ENCODE measurements at regions not wholly inside any gene's neighbourhood (a gene's known extent, or its start where the extent isn't known, plus 50 kb on each side); places are given as distances from the start of the nearest gene placed in this dataset.

DNA sequence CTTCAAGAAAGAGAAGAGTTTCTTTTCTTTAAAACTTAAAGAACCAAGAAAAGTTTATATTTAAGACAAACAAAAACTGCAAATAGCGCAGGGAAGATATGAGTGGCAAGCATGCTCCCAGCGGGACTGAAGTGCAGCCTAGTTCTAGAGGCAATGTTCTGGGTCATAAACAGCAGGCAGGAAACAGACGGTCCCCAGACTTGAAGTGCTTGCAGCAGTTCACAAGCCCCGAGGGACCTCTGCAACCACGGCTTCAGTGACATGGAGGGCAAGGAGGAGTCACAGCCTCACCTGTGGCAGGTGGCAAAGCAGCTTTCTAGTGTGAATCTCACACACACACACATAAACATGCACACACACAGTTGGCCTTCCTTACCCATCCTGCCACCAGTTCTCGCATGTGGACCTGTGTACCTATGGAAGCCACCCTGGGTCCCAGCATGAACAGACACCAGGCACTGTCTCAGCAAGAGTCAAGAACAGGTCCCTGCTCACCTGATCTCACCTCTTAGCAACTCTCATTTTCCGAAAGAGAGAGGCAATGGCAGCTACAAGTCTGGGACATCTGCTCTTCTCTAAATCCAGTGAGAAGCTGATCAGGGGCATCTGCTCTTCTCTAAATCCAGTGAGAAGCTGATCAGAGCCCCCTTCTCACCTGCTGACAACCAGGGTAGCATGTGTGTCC lies 162.0 kb downstream of the EFNB2 start:
- POLR2A ChIA-PET, result no interaction called here
- H3K27ac ChIP-seq (ENCODE audit: low read length), result no peak overlapping the region
- Mint-ChIP-seq H3K27me3 (peaks cover 4 to 28% of the 10 kb centered on the region in 2 donors), H3K9me3 (no peaks in the 10 kb centered on the region), H3K36me3 (no peaks in the 10 kb centered on the region), H3K4me3 (no peak overlapping the region), H3K4me1 (no peaks in the 10 kb centered on the region), H3K27ac (no peak overlapping the region)
- CTCF ChIA-PET, result no interaction called here
- H3K36me3 ChIP-seq (ENCODE audit: control insufficient read depth in 2 of 2, extremely low read depth in 1 of 2, insufficient read depth in 1 of 2, low read length in 1 of 2), result no peaks in the 10 kb centered on the region
- WGBS (ENCODE audit: insufficient coverage), result 32% methylated on average over 7 of the region's 7 CpGs
- H3K4me1 ChIP-seq (ENCODE audit: control insufficient read depth in 1 of 2, extremely low read depth in 1 of 2, insufficient read depth in 2 of 2, low read length in 2 of 2), result no peaks in the 10 kb centered on the region
- H3K27me3 ChIP-seq (replicated peaks in 1 of 2; ENCODE audit: control insufficient read depth in 2 of 2, extremely low read depth in 1 of 2, insufficient read depth in 2 of 2, low read length in 1 of 2), result peaks cover 0 to 22% of the 10 kb centered on the region in 2 experiments
- no peaks in the 10 kb centered on the region for H3K9me3 ChIP-seq
- no peak overlapping the region for H3K4me3 ChIP-seq (ENCODE audit: control insufficient read depth in 1 of 2, extremely low read depth in 1 of 2, low read length in 1 of 2)
- ATAC-seq (replicated peaks in 1 of 4), result no peak
- DNase-seq, result no peak

DNA sequence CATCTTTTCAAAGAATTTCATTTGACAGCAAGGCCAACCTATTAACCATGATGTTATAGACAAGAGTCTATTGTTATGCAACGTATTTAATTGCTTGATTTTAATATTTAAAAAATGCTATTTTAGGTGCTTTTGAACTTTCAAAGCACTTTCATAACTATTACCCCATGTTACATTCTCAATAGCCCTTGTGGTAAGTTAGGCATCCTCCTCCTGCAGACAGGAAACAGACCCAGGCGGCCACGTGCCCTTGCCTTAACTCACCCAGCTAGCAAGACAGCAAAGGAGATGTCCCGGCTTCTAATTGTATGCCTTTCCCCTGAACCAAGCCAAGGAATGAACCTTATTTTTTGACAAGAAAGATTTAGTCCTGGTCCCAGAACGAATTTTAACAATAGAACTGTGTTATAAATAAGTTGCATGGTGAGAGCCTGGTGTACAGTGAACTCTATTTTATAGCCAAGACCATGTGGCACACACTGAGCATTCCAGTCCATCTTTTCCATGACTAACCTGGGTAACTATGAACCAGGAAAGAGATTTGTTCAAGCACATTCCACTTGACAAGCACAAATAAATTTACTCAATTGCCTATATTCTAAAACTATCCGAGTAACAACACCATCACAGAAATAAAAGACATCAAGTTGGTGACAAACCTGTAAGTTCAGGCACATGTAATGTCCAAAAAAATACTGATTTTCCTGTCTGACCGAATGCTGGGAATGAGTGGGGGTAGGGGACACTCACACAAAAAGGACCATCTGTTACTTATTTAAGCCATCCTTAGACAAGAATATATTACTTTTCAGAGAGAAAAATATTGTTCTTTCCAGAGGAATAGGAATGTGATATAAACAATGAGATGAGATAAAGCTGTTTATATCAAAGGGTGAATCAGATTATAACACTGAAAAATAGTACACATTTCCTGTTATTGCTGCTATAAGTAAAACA lies 163.0 kb downstream of the EFNB2 start:
- Mint-ChIP-seq H3K27me3 (peaks cover 4 to 28% of the 10 kb centered on the region in 2 donors), H3K9me3 (no peaks in the 10 kb centered on the region)
- POLR2A ChIA-PET, result no interaction called here

DNA sequence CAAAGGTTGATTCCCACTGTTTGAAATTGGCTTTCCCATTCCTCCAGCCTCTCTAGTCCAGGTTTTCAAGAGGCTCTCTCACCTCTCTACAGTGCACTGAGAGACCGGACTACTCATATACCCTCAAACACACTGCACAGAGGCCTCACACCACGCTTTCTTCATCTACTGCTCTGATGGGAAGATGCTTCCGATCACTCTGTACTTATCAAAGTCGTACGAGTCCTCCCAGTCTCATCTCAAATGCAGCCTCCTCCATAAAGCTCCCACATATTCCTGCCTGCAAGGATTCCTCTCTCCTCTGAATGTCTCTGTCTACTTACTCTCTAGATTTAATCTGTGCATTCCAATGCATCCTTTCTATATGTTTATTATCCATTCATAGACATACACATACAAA lies 164.4 kb downstream of the EFNB2 start:
- Mint-ChIP-seq H3K27ac (no peak overlapping the region), H3K36me3 (no peaks in the 10 kb centered on the region), H3K4me1 (no peaks in the 10 kb centered on the region), H3K27me3 (peaks cover 4 to 26% of the 10 kb centered on the region in 2 donors), H3K4me3 (no peak overlapping the region), H3K9me3 (no peaks in the 10 kb centered on the region)
- WGBS (ENCODE audit: insufficient coverage), result 73% methylated on average over 4 of the region's 5 CpGs
- ATAC-seq (replicated peaks in 1 of 4) (no peak), DNase-seq (no peak)
- H3K27ac ChIP-seq (ENCODE audit: low read length), result no peak overlapping the region
- ChIA-PET POLR2A (no interaction called here), CTCF (no interaction called here)
- no peaks in the 10 kb centered on the region for H3K4me1 ChIP-seq (ENCODE audit: control insufficient read depth in 1 of 2, extremely low read depth in 1 of 2, insufficient read depth in 2 of 2, low read length in 2 of 2)
- no peaks in the 10 kb centered on the region for H3K36me3 ChIP-seq (ENCODE audit: control insufficient read depth in 2 of 2, extremely low read depth in 1 of 2, insufficient read depth in 1 of 2, low read length in 1 of 2)
- peaks cover 0 to 20% of the 10 kb centered on the region in 2 experiments for H3K27me3 ChIP-seq (replicated peaks in 1 of 2; ENCODE audit: control insufficient read depth in 2 of 2, extremely low read depth in 1 of 2, insufficient read depth in 2 of 2, low read length in 1 of 2)
- H3K9me3 ChIP-seq, result no peaks in the 10 kb centered on the region
- H3K4me3 ChIP-seq (ENCODE audit: control insufficient read depth in 1 of 2, extremely low read depth in 1 of 2, low read length in 1 of 2), result no peak overlapping the region

More for the DNA sequence above, 163.0 kb downstream of the EFNB2 start:
- CTCF ChIA-PET, result no interaction called here
- H3K36me3 Mint-ChIP-seq, result no peaks in the 10 kb centered on the region
- Histone ChIP-seq H3K27ac (ENCODE audit: low read length) (no peak overlapping the region), H3K36me3 (ENCODE audit: control insufficient read depth in 2 of 2, extremely low read depth in 1 of 2, insufficient read depth in 1 of 2, low read length in 1 of 2) (no peaks in the 10 kb centered on the region), H3K4me1 (ENCODE audit: control insufficient read depth in 1 of 2, extremely low read depth in 1 of 2, insufficient read depth in 2 of 2, low read length in 2 of 2) (no peaks in the 10 kb centered on the region), H3K9me3 (no peaks in the 10 kb centered on the region), H3K4me3 (ENCODE audit: control insufficient read depth in 1 of 2, extremely low read depth in 1 of 2, low read length in 1 of 2) (no peak overlapping the region), H3K27me3 (replicated peaks in 1 of 2; ENCODE audit: control insufficient read depth in 2 of 2, extremely low read depth in 1 of 2, insufficient read depth in 2 of 2, low read length in 1 of 2) (peaks cover 0 to 22% of the 10 kb centered on the region in 2 experiments)
- WGBS (ENCODE audit: insufficient coverage), result 0% methylated on average over 2 of the region's 7 CpGs
- ATAC-seq (replicated peaks in 1 of 4) (no peak), DNase-seq (no peak)
- H3K4me3 Mint-ChIP-seq, result no peak overlapping the region
- no peaks in the 10 kb centered on the region for H3K4me1 Mint-ChIP-seq
- H3K27ac Mint-ChIP-seq, result no peak overlapping the region

DNA sequence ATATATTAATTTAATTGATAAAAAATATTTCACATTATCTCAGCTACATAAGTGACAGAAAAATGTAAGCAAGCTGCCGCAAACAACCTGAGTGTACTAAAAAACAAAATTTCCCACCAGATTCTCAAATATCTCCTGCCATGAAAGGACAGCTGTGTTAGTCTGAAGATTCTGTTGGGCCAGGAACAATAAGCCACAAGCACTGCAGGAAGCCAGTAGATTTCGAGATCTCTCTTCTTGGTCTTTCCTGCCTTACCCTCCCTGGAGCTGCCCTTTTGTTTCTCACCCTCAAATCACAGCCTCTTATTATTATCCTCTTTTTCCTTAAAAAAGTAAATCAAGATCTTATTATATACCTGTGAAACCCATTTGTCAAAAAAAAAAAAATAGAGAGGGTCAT lies 165.6 kb downstream of the EFNB2 start:
- Mint-ChIP-seq H3K4me1 (no peaks in the 10 kb centered on the region), H3K27ac (no peak overlapping the region), H3K36me3 (no peaks in the 10 kb centered on the region), H3K9me3 (peaks cover 0 to 5% (median 4%) of the 10 kb centered on the region in 3 donors), H3K4me3 (no peak overlapping the region), H3K27me3 (peaks cover 2 to 23% of the 10 kb centered on the region in 2 donors)
- ChIA-PET CTCF (no interaction called here), POLR2A (no interaction called here)
- no peaks in the 10 kb centered on the region for H3K4me1 ChIP-seq (ENCODE audit: control insufficient read depth in 1 of 2, extremely low read depth in 1 of 2, insufficient read depth in 2 of 2, low read length in 2 of 2)
- H3K27ac ChIP-seq (ENCODE audit: low read length), result no peak overlapping the region
- no peak overlapping the region for H3K4me3 ChIP-seq (ENCODE audit: control insufficient read depth in 1 of 2, extremely low read depth in 1 of 2, low read length in 1 of 2)
- DNase-seq, result no peak
- H3K36me3 ChIP-seq (ENCODE audit: control insufficient read depth in 2 of 2, extremely low read depth in 1 of 2, insufficient read depth in 1 of 2, low read length in 1 of 2), result no peaks in the 10 kb centered on the region
- H3K9me3 ChIP-seq, result no peaks in the 10 kb centered on the region
- peaks cover 0 to 15% of the 10 kb centered on the region in 2 experiments for H3K27me3 ChIP-seq (replicated peaks in 1 of 2; ENCODE audit: control insufficient read depth in 2 of 2, extremely low read depth in 1 of 2, insufficient read depth in 2 of 2, low read length in 1 of 2)
- no peak for ATAC-seq (replicated peaks in 1 of 4)
- WGBS (ENCODE audit: insufficient coverage), result 80% methylated on average over 1 of the region's 2 CpGs

DNA sequence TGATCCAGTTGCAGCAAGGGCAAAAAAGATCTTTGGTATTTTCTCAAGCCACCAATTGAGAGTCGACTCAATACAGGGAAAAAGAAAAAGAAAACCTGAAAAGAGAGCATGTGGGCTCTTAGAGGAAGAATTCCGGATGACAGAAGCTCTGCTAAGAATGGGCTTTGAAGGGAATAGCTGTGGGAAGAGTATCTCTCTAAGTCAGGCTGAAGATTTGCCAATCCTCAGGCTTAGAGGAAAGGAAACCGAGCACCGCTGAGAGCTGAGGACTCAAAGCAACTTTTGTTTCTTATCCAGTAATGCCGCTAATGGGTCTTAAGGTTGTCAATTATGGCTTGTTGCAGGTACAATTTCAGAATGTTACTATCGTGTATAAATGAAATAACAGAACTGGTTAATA lies 166.4 kb downstream of the EFNB2 start:
- ChIA-PET CTCF (no interaction called here), POLR2A (no interaction called here)
- no peak overlapping the region for H3K4me3 Mint-ChIP-seq

DNA sequence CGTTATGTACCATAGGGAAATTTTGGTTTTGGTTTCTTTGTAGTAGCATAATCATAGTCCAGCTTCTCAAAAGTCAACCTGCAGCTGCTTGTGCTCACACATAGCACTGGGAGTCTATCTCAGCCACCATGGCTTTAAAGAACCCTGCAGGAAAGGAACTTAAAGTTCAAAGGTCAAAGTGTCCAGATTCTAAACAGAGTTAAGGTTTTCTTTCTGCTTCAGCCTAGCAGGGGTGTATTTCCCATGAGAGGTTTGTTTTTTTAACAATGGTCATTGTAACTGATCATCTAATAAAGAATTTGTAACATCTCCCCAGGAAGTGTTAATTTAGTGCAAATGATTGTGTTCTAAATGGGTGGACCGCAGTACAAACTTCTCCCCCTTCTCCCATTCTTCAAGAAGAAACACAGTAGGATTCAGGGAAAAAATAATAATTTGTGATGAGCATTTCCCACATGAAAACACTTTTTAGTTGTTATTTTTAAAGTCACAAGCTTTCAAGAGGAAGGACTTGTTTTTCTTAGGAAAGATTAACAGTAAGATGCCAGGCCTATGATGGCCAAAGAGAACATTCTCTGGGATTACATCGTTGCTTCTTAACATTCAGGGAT lies 168.0 kb downstream of the EFNB2 start:
- Histone ChIP-seq H3K27me3 (replicated peaks in 1 of 2; ENCODE audit: control insufficient read depth in 2 of 2, extremely low read depth in 1 of 2, insufficient read depth in 2 of 2, low read length in 1 of 2) (peaks cover 0 to 2% of the 10 kb centered on the region in 2 experiments), H3K9me3 (no peaks in the 10 kb centered on the region), H3K27ac (ENCODE audit: low read length) (no peak overlapping the region), H3K4me3 (ENCODE audit: control insufficient read depth in 1 of 2, extremely low read depth in 1 of 2, low read length in 1 of 2) (no peak overlapping the region), H3K36me3 (ENCODE audit: control insufficient read depth in 2 of 2, extremely low read depth in 1 of 2, insufficient read depth in 1 of 2, low read length in 1 of 2) (no peaks in the 10 kb centered on the region), H3K4me1 (ENCODE audit: control insufficient read depth in 1 of 2, extremely low read depth in 1 of 2, insufficient read depth in 2 of 2, low read length in 2 of 2) (no peaks in the 10 kb centered on the region)
- ChIA-PET CTCF (no interaction called here), POLR2A (no interaction called here)
- peaks cover 2 to 14% of the 10 kb centered on the region in 2 donors for H3K27me3 Mint-ChIP-seq
- ATAC-seq (replicated peaks in 1 of 4) (no peak), DNase-seq (no peak)
- H3K36me3 Mint-ChIP-seq, result no peaks in the 10 kb centered on the region
- peaks cover 0 to 10% (median 8%) of the 10 kb centered on the region in 3 donors for H3K9me3 Mint-ChIP-seq
- no peaks in the 10 kb centered on the region for H3K4me1 Mint-ChIP-seq
- H3K27ac Mint-ChIP-seq, result no peak overlapping the region
- no peak overlapping the region for H3K4me3 Mint-ChIP-seq
- WGBS (ENCODE audit: insufficient coverage), result 44% methylated on average over 1 of the region's 3 CpGs

More for the DNA sequence above, 166.4 kb downstream of the EFNB2 start:
- Mint-ChIP-seq H3K27ac (no peak overlapping the region), H3K4me1 (no peaks in the 10 kb centered on the region), H3K9me3 (peaks cover 0 to 10% (median 8%) of the 10 kb centered on the region in 3 donors), H3K27me3 (peaks cover 2 to 19% of the 10 kb centered on the region in 2 donors), H3K36me3 (no peaks in the 10 kb centered on the region)
- no peak overlapping the region for H3K4me3 ChIP-seq (ENCODE audit: control insufficient read depth in 1 of 2, extremely low read depth in 1 of 2, low read length in 1 of 2)
- H3K27ac ChIP-seq (ENCODE audit: low read length), result no peak overlapping the region
- H3K4me1 ChIP-seq (ENCODE audit: control insufficient read depth in 1 of 2, extremely low read depth in 1 of 2, insufficient read depth in 2 of 2, low read length in 2 of 2), result no peaks in the 10 kb centered on the region
- H3K27me3 ChIP-seq (replicated peaks in 1 of 2; ENCODE audit: control insufficient read depth in 2 of 2, extremely low read depth in 1 of 2, insufficient read depth in 2 of 2, low read length in 1 of 2), result peaks cover 0 to 10% of the 10 kb centered on the region in 2 experiments
- H3K36me3 ChIP-seq (ENCODE audit: control insufficient read depth in 2 of 2, extremely low read depth in 1 of 2, insufficient read depth in 1 of 2, low read length in 1 of 2), result no peaks in the 10 kb centered on the region
- ATAC-seq (replicated peaks in 1 of 4) (no peak), DNase-seq (no peak)
- no peaks in the 10 kb centered on the region for H3K9me3 ChIP-seq
- WGBS (ENCODE audit: insufficient coverage), result 78% methylated on average over 2 of the region's 6 CpGs
